Neural progenitor cell (in vitro differentiated cells): ENCODE measurements at regions not wholly inside any gene's neighbourhood (a gene's known extent, or its start where the extent isn't known, plus 50 kb on each side); places are given as distances from the start of the nearest gene placed in this dataset.

ENCODE experiments used
- CTCF ChIP-seq: fragments of 200-600 bp; sonication (generic); IDR thresholded peaks from 2 replicates; pipeline ENCODE4 v1.5.1; 2017; ENCODE audit warnings: antibody characterized with exemption, mild to moderate bottlenecking
- EZH2 ChIP-seq: fragments of 200-600 bp; sonication (generic); IDR thresholded peaks from 2 replicates; pipeline ENCODE4 v1.6.1; 2017; ENCODE audit warnings: antibody characterized with exemption, mild to moderate bottlenecking, moderate library complexity
- EZH2phosphoT487 ChIP-seq: fragments of 200-600 bp; sonication (generic); IDR thresholded peaks from 2 replicates; pipeline ENCODE4 v1.6.1; 2017; ENCODE audit warnings: antibody characterized with exemption

- TF ChIP-seq CTCF (no peak), EZH2phosphoT487 (no peak), EZH2 (no peak)
These were observed 572.0 kb downstream of the BCOR start for GRCh38 chrX:39525758-39526157.
